Keratinocyte (primary cell): ENCODE measurements at regions not wholly inside any gene's neighbourhood (a gene's known extent, or its start where the extent isn't known, plus 50 kb on each side); places are given as distances from the start of the nearest gene placed in this dataset.

Source experiments
- DNase-seq: peaks from one replicate; pipeline ENCODE4 v3.0.0-alpha.2; 2011; ENCODE audit warnings: low read depth, missing footprints, low spot score
- FAIRE-seq: peaks from 2 replicates; lab custom pipeline; 2011; peaks lifted over from hg19 to GRCh38; lab: Jason Lieb, UNC
- H2AFZ ChIP-seq: 2 replicates; pipeline ENCODE4 v1.6.0; 2012; ENCODE audit warnings: low read length, control low read depth, inconsistent platforms; ENCODE audit not compliant: control insufficient read depth
- H3K27ac ChIP-seq: 2 replicates; pipeline ENCODE4 v1.5.1; 2011; ENCODE audit warnings: low read length; ENCODE audit not compliant: control insufficient read depth, insufficient read depth
- H3K27me3 ChIP-seq: 3 replicates; pipeline ENCODE4 v1.6.0; 2011; ENCODE audit warnings: low read length; ENCODE audit not compliant: control insufficient read depth, insufficient read depth; ENCODE audit errors: extremely low read depth
- H3K36me3 ChIP-seq, 2 experiments: 2 replicates in 1 of 2; 3 replicates in 1 of 2; pipeline ENCODE4 v1.5.1; 2011; ENCODE audit warnings: low read length in 2 of 2, mild to moderate bottlenecking in 1 of 2; ENCODE audit not compliant: control insufficient read depth in 2 of 2, insufficient read depth in 2 of 2; ENCODE audit errors: extremely low read depth in 1 of 2
- H3K4me1 ChIP-seq: 3 replicates; pipeline ENCODE4 v1.5.1; 2011; ENCODE audit warnings: low read length; ENCODE audit not compliant: control insufficient read depth, insufficient read depth; ENCODE audit errors: extremely low read depth
- H3K4me2 ChIP-seq: 3 replicates; pipeline ENCODE4 v1.6.0; 2011; ENCODE audit warnings: low read depth, low read length; ENCODE audit not compliant: control insufficient read depth, insufficient read depth; ENCODE audit errors: extremely low read depth
- H3K4me3 ChIP-seq, 3 experiments: fragments of 200-600 bp in 1 of 3; sonication (generic) in 1 of 3; 2 replicates in 2 of 3; 3 replicates in 1 of 3; pipeline ENCODE4 v1.5.1; 2011 to 2016; ENCODE audit warnings: low read length in 3 of 3, mild to moderate bottlenecking in 3 of 3, control low read depth in 2 of 3, inconsistent platforms in 1 of 3, low read depth in 1 of 3, mixed read lengths in 1 of 3, mixed run types in 1 of 3, moderate library complexity in 1 of 3; ENCODE audit not compliant: control insufficient read depth in 2 of 3, insufficient read depth in 2 of 3; ENCODE audit errors: extremely low read depth in 1 of 3
- H3K79me2 ChIP-seq: 2 replicates; pipeline ENCODE4 v1.6.0; 2012; ENCODE audit warnings: low read length; ENCODE audit not compliant: control insufficient read depth, insufficient read depth
- H3K9ac ChIP-seq: 3 replicates; pipeline ENCODE4 v1.6.0; 2011; ENCODE audit warnings: low read length; ENCODE audit not compliant: control insufficient read depth, insufficient read depth; ENCODE audit errors: extremely low read depth
- H3K9me1 ChIP-seq: 3 replicates; pipeline ENCODE4 v1.6.0; 2011; ENCODE audit warnings: low read length; ENCODE audit not compliant: control insufficient read depth, insufficient read depth; ENCODE audit errors: extremely low read depth
- H3K9me3 ChIP-seq: 2 replicates; pipeline ENCODE4 v1.5.1; 2012; ENCODE audit warnings: low read depth, low read length; ENCODE audit not compliant: control insufficient read depth
- H4K20me1 ChIP-seq: 3 replicates; pipeline ENCODE4 v1.6.0; 2011; ENCODE audit warnings: low read length; ENCODE audit not compliant: control insufficient read depth, insufficient read depth; ENCODE audit errors: extremely low read depth
- EZH2 ChIP-seq: IDR thresholded peaks from one replicate; pipeline ENCODE4 v1.6.1; 2012; ENCODE audit warnings: inconsistent platforms, mild to moderate bottlenecking, low read length, moderate library complexity
- dilution Hi-C: fragments of 300-500 bp; cut with MboI; formaldehyde crosslinking; loops from one replicate; pipeline ENCODE4 v1.7.0; 2020; ENCODE audit warnings: low sequenced_read_pairs; ENCODE audit not compliant: extremely low pct_ligation_motif_present
- TF ChIP-seq, protein P1 (sequence below), 3 experiments: IDR thresholded peaks in 1 of 3; conservative IDR thresholded peaks in 1 of 3; optimal IDR thresholded peaks in 1 of 3; 2 replicates in 2 of 3; 3 replicates in 1 of 3; pipeline versions ENCODE3 to v1.5.1; 2011; ENCODE audit warnings: low read length in 3 of 3, mild to moderate bottlenecking in 3 of 3, moderate library complexity in 2 of 3, control low read depth in 1 of 3, inconsistent platforms in 1 of 3; ENCODE audit not compliant: insufficient read depth in 2 of 3; ENCODE audit errors: extremely low read depth in 1 of 3

DNA sequence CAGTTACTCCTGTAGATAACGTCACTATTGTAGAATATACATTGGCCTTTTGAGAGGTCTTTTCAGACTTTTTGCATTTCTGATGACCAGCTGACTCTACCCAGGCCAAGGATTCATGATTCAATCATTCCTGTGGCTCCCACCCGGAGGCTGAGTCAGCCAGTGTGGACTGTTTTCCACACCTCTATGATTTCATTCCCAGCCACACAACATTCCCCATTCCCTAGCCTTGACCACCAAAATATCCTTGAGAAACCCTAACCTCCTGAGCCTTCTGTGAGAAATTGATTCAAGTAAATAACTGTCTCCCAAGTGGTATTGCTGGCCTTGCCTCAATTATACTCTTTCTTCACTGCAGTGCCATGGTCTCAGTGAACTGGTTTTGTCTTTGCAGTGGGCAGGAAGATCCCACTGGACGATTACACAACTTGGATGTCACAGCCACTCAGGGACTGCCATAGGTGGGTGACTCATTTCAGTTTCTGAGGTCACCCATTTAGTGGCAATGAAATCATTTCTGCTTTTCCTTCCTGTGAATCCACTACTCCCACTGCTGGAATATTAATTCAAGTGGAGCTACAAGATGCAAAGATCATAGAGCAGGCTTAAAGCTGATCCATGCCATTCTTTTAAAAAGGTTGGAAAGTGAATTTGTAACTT, 518.6 kb upstream of the ZP4 start:
- dilution Hi-C loops: no loop called here
- Histone ChIP-seq H3K4me2 (no peak overlapping the region), H3K36me3 (no peaks in the 10 kb centered on the region), H3K27ac (no peak overlapping the region), H3K4me3 (no peak overlapping the region), H3K9ac (no peak overlapping the region), H3K9me3 (no peaks in the 10 kb centered on the region), H3K27me3 (no peaks in the 10 kb centered on the region), H3K4me1 (no peaks in the 10 kb centered on the region), H3K9me1 (no peaks in the 10 kb centered on the region), H3K79me2 (no peaks in the 10 kb centered on the region), H4K20me1 (no peaks in the 10 kb centered on the region), H2AFZ (no peak overlapping the region)
- FAIRE-seq: no peak
- no peak for DNase-seq
- TF ChIP-seq, protein P1, sequence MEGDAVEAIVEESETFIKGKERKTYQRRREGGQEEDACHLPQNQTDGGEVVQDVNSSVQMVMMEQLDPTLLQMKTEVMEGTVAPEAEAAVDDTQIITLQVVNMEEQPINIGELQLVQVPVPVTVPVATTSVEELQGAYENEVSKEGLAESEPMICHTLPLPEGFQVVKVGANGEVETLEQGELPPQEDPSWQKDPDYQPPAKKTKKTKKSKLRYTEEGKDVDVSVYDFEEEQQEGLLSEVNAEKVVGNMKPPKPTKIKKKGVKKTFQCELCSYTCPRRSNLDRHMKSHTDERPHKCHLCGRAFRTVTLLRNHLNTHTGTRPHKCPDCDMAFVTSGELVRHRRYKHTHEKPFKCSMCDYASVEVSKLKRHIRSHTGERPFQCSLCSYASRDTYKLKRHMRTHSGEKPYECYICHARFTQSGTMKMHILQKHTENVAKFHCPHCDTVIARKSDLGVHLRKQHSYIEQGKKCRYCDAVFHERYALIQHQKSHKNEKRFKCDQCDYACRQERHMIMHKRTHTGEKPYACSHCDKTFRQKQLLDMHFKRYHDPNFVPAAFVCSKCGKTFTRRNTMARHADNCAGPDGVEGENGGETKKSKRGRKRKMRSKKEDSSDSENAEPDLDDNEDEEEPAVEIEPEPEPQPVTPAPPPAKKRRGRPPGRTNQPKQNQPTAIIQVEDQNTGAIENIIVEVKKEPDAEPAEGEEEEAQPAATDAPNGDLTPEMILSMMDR (optimal IDR thresholded peaks at IDR 0.05 in 1 of 3, IDR thresholded peaks at IDR 0.05 in 1 of 3, conservative IDR thresholded peaks at IDR 0.05 in 1 of 3; ENCODE audit: extremely low read depth in 1 of 3, insufficient read depth in 2 of 3, low read length in 3 of 3): no peak
- TF ChIP-seq EZH2: no peak

DNA sequence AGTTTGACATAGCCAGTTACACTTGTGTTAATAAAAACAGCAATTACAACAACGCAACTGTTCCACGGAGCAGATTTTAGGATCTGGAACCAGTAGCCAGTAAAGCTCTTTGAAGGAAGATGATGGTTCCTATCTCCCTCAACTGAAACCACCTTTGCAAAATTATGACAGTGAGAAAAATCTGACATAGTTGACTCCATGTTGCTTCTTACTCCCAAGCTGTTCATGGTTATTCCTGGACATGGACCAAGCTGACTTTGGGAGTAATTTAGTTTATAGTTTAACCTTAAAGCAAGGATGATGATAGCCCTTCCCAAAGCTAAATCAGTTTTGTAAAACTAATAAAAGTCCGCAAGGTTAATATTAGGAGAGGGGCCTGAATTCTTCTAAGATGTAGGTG, 518.0 kb upstream of the ZP4 start:
- FAIRE-seq: no peak
- H3K4me1 ChIP-seq: no peaks in the 10 kb centered on the region
- no peaks in the 10 kb centered on the region for H3K9me1 ChIP-seq
- DNase-seq: no peak
- H3K9ac ChIP-seq: no peak overlapping the region
- H4K20me1 ChIP-seq: no peaks in the 10 kb centered on the region
- no peak overlapping the region for H3K27ac ChIP-seq
- dilution Hi-C loops: no loop called here
- no peak overlapping the region for H3K4me2 ChIP-seq
- TF ChIP-seq, protein P1 (optimal IDR thresholded peaks at IDR 0.05 in 1 of 3, IDR thresholded peaks at IDR 0.05 in 1 of 3, conservative IDR thresholded peaks at IDR 0.05 in 1 of 3; ENCODE audit: extremely low read depth in 1 of 3, insufficient read depth in 2 of 3, low read length in 3 of 3): no peak
- TF ChIP-seq EZH2: no peak
- no peaks in the 10 kb centered on the region for H3K36me3 ChIP-seq
- no peak overlapping the region for H3K4me3 ChIP-seq
- H2AFZ ChIP-seq: no peak overlapping the region
- H3K79me2 ChIP-seq: no peaks in the 10 kb centered on the region
- H3K9me3 ChIP-seq: no peaks in the 10 kb centered on the region
- no peaks in the 10 kb centered on the region for H3K27me3 ChIP-seq
